D341Med (cell line): ENCODE measurements at regions not wholly inside any gene's neighbourhood (a gene's known extent, or its start where the extent isn't known, plus 50 kb on each side); places are given as distances from the start of the nearest gene placed in this dataset.
"Not testable (repeated sequence)": the region's sequence is repeated elsewhere in the genome, so short reads cannot be mapped to it uniquely, and the experiment has no call there.

Experiments used
- DNase-seq: peaks from one replicate; pipeline ENCODE4 v3.0.0; 2012; ENCODE audit warnings: low spot score

GRCh38 chr20:39773380-39774000, 811.3 kb downstream of the DHX35 start:
- no peak for DNase-seq

GRCh38 chr20:39767352-39767751, 805.2 kb downstream of the DHX35 start:
- no peak for DNase-seq

GRCh38 chr20:39766333-39766732, 804.2 kb downstream of the DHX35 start:
- DNase-seq: no peak

- DNase-seq: no peak
Observed at GRCh38 chr20:39762716-39763115, 800.6 kb downstream of the DHX35 start.

GRCh38 chr20:39758876-39759275, 796.7 kb downstream of the DHX35 start:
- no peak for DNase-seq

GRCh38 chr20:39756828-39757227, 794.7 kb downstream of the DHX35 start:
- no peak for DNase-seq

- no peak for DNase-seq
Observed at GRCh38 chr20:39756369-39756768, 794.2 kb downstream of the DHX35 start.

GRCh38 chr20:39752262-39752876, 790.2 kb downstream of the DHX35 start:
- DNase-seq: no peak

- no peak for DNase-seq
Observed at GRCh38 chr20:39751557-39752137, 789.5 kb downstream of the DHX35 start.

- no peak for DNase-seq
Observed at GRCh38 chr20:39745380-39745779, 783.2 kb downstream of the DHX35 start.

- no peak for DNase-seq
Observed at GRCh38 chr20:39738651-39739050, 776.5 kb downstream of the DHX35 start.

GRCh38 chr20:39736434-39737327, 774.5 kb downstream of the DHX35 start:
- no peak for DNase-seq

- DNase-seq: not testable (repeated sequence)
Observed at GRCh38 chr20:39725513-39725912, 763.4 kb downstream of the DHX35 start.

- DNase-seq: no peak
Observed at GRCh38 chr20:39719293-39719692, 757.1 kb downstream of the DHX35 start.

GRCh38 chr20:39717936-39718335, 755.8 kb downstream of the DHX35 start:
- DNase-seq: no peak

GRCh38 chr20:39716796-39717341, 754.7 kb downstream of the DHX35 start:
- no peak for DNase-seq

GRCh38 chr20:39713076-39713840, 751.1 kb downstream of the DHX35 start:
- DNase-seq: no peak

GRCh38 chr20:39706184-39706663, 744.1 kb downstream of the DHX35 start:
- no peak for DNase-seq

GRCh38 chr20:39705032-39705431, 742.9 kb downstream of the DHX35 start:
- DNase-seq: no peak

- not testable (repeated sequence) for DNase-seq
Observed at GRCh38 chr20:39703357-39703756, 741.2 kb downstream of the DHX35 start.

GRCh38 chr20:39702701-39703349, 740.7 kb downstream of the DHX35 start:
- no peak for DNase-seq
